ENCODE measurements at regions not wholly inside any gene's neighbourhood (a gene's known extent, or its start where the extent isn't known, plus 50 kb on each side); places are given as distances from the start of the nearest gene placed in this dataset.
"Not testable (repeated sequence)": the region's sequence is repeated elsewhere in the genome, so short reads cannot be mapped to it uniquely, and the experiment has no call there.

DNA sequence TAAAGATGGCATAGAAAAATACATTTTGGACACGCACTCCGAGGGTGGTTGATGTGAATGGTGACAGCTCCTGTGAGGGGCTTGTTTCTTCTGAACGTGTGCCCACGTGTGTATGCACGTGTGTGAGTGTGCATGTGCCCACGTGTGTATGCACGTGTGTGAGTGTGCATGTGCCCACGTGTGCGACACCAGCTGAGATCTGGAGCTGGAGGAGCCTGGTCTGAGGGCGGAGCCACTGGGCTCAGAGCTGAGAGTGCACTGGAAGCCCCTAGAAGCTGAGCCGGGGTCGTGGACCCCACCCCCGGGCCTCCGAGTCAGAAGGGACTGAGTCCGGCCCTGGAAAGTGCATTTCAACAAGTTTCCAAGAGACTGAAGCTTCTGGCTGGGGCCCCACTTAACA, 282.5 kb upstream of the IRX4 start:
- DNase-seq (ENCODE audit: low read depth in 1 of 2, low spot score in 1 of 2), result no peak

DNA sequence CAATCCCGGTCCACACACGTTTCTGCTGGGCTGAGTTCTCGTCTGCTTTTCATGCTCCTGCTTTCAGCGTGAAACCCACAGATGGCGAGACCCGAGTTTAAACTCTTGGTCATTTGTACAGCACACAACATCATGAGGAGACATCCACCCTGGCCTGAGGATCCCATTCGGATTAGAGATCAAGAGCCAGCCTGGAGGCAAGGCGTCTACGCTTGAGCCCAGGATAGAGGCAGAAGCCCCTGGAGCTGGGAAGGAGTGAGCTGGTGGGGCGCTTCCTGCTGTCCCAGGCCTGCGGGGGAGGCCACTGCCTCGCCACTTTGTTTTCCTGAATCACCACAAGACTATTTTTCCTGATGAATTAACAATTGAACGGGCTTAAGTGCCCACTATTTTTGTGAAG, 281.9 kb upstream of the IRX4 start:
- no peak for DNase-seq (ENCODE audit: low read depth in 1 of 2, low spot score in 1 of 2)

DNA sequence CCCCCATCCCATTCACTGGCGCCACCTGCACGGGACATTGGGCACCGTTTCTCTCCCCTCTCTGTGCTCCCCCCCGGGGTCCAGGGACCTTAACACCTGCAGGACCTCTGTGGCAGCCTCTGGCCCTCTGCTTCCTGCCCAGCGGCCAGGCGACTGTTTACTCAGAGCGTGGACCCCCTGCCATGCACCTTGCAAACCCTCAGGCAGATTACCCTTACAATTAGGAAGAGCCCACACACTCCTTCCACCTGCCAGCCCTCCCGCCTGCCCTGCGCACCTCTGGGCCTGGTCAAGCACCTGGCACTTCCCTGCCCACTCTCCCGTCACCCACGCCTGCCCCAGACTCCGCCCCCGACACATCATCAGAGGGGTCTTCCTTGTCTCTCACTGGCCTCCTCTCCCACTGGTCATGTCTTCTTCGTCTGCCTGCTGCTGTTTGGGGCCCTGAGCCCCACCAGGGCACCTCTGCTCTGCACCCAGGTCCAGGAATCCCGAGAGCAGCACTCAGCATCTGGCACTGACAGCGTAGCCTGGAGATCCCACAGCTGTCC, 281.3 kb upstream of the IRX4 start:
- DNase-seq (ENCODE audit: low read depth in 1 of 2, low spot score in 1 of 2), result no peak

DNA sequence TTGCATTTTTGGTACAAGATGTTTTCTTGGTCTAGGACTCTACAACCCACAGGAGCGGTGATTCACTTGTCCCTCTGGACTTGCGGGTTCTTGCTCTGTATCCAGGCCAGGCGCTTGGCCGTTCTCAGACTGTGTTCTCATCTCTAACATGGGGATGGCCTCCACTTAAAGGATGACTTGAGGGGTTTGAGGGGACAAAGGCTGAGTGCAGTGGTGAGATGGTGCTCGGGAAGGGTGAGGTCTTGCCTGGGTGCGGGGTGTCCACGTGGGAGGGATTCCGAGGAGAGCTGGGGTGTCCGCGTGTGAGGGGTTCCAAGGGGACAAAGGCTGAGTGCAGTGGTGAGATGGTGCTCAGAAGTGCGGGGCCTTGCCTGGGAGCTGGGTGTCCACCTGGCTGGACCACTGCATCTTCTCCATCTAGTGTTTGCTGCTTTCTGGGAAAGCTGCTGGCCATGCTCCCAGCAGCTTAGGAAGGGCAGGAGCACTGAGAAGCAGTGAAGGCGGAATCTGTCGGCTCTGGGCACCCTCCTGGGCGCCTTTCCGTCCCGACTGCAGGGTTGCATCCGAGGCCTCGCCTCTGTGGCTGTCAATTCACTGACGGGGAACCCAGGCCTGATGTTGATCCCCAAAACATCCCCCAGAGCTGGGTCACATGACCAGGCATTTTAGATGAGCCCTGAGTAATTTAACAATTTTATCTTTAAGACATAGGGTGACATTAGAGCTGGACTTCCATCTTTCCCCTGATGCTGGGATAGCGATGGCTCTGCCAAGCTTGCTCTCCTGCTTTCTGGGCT, 280.5 kb upstream of the IRX4 start:
- no peak for DNase-seq (ENCODE audit: low read depth in 1 of 2, low spot score in 1 of 2)

DNA sequence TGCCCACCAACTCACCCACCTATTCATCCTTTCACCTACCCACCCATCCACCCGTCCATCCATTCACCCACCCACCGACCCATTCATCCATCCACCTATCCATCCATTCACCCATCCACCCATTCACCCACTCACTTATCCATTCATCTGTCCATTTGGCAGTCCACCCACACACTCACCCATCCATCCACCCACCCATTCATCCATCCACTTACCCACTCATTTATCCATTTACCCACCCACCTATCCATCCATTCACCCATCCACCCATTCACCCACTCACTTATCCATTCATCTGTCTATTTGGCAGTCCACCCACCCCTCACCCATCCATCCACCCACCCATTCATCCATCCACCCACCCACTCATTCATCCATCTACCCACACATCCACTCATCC, 278.1 kb upstream of the IRX4 start:
- no peak for DNase-seq (ENCODE audit: low read depth in 1 of 2, low spot score in 1 of 2)

DNA sequence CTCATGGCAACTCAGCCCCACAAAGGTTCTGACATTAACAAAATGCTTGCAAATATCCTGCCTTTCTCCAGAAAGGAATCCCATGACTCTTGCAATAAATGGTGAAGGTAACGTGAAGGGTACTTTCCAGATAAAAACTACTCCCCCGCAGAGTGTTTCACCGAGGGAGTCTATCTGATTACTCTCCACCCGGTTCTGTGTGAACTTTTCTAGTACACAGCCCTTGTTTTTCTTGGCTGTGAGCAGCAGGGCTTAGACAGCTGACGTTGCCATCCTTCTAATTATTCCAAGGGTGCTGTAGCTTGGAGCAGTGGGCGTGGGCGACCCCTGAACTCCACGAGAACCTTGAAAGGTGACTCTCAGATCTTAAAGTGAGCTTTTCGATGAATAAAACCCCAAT, 276.0 kb upstream of the IRX4 start:
- DNase-seq (ENCODE audit: low read depth in 1 of 2, low spot score in 1 of 2), result no peak

DNA sequence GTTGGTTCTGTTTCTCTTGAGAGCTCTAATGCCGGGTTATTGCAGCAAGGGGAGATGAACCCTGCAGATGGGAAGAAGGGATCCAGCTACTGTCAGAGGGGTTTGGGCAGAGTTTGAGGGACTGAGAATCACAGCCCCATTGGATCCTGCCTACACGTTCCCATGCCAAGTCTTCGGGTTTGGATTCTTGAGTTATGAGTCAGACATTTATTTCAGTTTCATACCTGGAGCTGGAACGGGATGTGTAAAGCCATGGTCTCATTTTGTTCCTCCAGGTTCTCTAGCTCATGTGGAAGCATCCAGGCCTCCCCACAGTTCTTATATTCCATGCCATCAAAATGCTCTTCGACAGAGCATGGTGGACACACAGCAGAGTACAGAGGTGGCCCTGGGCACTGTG, 275.4 kb upstream of the IRX4 start:
- DNase-seq (ENCODE audit: low read depth in 1 of 2, low spot score in 1 of 2), result no peak

DNA sequence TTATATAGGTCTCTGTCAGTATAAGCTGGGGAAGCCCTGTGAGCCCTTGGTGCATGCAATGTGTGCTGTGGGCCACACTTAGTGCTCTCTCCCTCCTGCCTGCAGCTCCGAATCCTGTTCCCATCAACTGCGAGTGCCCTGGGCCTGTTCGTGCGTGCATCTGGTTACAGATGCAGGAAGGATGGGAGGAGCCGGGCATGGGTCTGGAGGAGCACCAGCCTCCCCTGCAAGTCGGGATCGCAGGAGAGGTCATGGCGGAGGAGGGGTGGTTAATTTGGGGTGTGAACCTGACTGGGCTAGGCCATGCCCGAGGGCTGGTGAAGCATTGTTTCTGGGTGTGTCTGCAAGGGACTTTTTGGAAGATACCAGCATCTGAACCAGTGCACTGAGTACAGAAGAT, 274.6 kb upstream of the IRX4 start:
- DNase-seq (ENCODE audit: low read depth in 1 of 2, low spot score in 1 of 2), result no peak

DNA sequence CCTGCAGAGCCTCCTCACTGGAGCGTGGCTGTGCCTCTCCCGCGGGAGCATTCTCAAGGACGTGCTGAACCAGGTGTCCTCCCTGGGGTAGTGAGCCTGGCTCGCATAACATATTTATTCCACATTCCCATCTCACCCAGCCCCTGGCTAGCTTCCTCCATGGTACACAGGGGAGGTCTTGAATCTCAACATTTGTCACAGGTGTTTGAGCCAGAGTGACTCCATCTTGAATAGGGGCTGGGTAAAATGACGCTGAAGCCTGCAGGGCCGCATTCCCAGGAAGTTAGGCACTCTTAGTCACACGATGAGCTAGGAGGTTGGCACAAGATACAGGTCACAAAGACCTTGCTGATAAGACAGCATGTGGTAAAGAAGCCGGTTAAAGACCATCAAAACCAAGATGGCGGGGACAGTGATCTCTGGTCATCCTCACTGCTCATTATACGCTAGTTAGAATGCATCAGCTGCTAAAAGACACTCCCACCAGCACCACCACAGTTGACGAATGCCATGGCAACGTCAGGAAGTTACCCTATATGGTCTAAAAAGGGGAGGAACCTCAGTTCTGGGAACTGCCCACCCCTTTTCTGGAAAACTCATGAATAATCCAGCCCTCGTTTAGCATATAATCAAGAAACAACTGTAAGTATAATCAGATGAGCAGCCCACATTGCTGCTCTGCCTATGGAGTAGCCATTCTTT, 273.8 kb upstream of the IRX4 start:
- DNase-seq (ENCODE audit: low read depth in 1 of 2, low spot score in 1 of 2), result no peak

DNA sequence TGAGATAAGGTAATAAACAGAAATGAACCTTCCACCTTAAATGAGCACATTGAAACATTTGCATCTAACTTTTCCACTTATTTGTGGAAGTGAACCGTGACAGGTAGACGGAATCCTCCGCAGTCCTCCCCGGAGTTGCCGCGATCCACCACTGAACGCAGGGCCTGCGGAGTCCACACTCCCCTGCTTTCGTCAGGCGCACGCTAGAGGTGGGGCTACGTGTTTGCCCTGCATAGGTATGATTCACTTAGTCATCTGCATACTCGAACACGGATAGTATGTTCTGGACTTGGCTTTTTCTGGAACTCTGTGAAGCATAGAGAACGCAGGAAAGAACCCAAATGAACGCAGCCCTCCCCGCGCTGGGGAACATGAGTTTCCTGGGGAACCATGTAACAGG, 272.8 kb upstream of the IRX4 start:
- no peak for DNase-seq (ENCODE audit: low read depth in 1 of 2, low spot score in 1 of 2)

DNA sequence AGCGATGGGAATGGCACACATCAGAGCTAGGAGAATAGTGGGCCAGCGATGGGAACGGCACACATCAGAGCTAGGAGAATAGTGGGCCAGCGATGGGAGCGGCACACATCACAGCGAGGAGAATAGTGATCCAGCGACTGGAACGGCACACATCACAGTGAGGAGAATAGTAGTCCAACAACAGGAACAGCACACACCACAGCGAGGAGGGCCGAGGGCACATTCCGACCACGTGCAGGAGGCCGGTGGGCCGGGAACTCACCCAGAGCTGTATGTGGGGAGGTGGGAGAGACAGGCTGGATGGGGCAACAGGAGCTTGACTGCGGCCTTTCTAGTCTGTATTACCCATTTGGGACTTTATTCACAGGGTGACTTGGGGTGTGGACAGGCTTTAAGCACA, 271.1 kb upstream of the IRX4 start:
- DNase-seq (ENCODE audit: low read depth in 1 of 2, low spot score in 1 of 2), result no peak

DNA sequence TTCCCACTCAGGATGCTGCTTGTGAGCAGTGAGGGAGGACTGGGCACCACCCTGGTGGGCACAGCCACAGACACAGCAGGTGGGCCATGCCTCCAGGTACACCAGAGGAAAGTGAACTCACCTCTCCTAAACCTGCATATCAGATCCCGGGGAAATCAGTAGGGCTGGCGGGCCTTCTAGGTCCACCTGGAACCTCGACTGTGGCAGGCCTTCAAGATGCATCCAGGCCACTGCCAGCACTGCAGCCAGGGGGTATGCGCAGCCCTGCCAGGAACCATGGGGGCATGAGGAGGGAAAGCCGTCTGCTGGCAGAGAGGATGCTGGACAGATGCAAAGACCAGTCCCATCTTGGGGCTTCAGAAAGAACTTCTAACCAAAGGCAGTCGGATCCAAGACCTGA, 270.6 kb upstream of the IRX4 start:
- no peak for DNase-seq (ENCODE audit: low read depth in 1 of 2, low spot score in 1 of 2)

DNA sequence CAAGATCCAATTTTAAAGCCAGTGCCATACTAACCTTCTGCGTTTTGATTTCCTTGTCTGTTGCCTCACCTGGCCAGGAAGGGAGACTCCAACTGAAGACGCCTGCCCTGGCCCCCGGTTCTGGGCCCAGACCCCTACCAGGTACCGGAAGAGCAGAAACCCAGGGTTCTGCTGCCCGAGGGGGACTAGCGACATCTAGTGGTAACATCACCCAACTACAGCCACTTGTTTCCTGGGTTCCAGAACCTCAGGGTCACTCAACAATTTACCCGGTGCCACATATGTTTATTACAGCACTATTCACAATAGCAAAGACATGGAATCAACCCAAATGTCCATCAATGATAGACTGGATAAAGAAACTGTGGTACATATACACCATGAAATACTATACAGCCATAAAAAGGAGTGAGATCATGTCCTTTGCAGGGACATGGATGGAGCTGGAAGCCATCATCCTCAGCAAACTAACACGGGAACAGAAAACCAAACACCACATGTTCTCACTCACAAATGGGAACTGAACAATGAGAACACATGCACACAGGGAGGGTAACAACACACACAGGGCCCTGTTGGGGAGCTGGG, 268.7 kb upstream of the IRX4 start:
- not testable (repeated sequence) for DNase-seq (ENCODE audit: low read depth in 1 of 2, low spot score in 1 of 2)

DNA sequence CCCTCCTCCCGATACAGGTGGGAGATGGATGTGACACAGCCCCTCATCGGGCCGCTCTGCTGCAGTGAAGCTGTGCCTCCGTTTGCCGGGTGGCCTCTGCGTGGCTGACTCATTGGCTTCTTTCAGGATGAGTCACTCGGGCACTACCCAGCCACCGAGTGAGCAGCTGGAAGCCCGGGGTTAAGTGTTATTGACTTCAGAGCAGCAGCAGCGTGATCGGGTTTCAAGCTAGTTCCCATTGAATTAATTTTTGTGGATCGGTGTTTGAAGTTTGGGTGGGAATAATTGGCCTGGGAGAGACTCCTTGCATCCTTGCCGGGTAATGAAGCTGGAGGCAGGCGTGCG, 266.4 kb upstream of the IRX4 start:
- DNase-seq (ENCODE audit: low read depth in 1 of 2, low spot score in 1 of 2), result no peak

DNA sequence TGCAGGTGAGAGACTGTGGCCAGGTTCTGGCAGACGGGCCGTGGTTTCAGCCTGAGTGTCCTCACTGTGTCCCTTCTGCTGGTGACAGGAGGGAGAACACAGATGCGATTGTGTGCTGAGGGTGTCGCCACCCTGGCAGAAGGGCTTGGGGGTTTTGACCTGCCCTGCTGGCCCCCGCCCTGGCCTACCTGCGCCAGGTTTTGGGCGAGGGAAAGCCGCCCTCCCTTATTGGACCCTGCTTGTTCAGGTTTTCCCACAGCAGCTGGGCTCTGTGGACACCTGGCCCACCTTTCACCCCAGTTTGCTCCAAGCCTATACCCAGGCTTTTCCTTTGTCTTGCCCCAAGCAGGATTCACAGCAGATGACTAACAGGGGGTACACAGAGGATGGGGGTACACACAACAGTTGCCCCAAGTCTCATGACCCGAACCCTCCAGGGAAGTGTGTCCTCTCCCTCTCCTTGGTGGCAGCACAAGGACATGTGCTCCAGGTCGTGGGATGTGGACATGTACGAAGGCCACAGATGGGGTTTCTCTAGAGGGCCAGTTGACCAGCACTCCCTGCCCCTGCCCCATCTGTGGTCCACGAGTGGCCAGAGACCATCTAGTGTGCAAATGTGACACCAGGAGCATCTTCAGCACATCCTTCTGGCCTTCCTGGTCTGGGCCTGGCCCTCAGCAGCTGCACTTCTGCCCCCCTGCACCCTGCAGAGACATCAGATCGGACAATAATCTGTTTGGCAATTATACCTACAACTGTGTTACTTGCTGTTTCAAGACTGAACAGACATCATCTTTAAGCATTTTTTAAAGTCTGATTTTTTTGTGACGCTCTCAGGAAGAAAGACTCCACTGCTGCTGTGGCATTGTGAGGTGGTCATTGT, 265.8 kb upstream of the IRX4 start:
- no peak for DNase-seq (ENCODE audit: low read depth in 1 of 2, low spot score in 1 of 2)

DNA sequence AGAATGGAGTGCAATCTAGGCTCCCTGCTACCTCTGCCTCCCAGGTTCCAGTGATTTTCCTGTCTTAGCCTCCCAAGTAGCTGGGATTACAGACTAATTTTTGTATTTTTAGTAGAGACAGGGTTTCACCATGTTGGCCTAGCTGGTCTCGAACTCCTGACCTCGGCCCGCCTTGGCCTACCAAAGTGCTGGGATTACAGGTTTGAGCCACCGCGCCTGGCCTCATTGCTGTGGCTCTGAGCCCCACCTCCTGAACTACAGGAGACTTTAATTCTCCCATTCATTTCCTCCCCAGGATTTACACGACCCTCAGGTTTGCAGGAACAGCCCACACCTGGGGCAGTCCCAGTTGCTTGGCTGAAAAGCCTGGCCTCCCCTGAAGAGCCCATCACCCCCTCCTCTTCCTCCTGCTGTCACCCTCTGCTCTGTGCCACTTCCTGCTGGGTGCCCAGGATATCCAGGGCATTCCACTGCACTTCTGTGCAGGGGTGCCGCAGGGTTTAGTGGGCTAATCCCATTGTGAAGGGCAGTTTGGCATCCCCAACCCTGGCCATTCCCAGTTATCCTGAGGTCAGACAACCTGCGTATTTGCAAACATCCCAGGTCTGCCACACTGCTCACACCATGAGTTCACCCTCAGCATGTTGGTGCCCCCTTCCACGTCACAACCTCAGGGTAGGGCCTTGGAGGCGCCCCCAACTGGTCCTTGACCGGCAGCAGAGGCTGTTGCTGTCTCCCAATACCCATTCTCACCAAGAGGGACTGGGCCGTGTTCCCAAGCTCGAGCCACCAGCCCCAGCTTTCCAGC, 265.0 kb upstream of the IRX4 start:
- no peak for DNase-seq (ENCODE audit: low read depth in 1 of 2, low spot score in 1 of 2)

DNA sequence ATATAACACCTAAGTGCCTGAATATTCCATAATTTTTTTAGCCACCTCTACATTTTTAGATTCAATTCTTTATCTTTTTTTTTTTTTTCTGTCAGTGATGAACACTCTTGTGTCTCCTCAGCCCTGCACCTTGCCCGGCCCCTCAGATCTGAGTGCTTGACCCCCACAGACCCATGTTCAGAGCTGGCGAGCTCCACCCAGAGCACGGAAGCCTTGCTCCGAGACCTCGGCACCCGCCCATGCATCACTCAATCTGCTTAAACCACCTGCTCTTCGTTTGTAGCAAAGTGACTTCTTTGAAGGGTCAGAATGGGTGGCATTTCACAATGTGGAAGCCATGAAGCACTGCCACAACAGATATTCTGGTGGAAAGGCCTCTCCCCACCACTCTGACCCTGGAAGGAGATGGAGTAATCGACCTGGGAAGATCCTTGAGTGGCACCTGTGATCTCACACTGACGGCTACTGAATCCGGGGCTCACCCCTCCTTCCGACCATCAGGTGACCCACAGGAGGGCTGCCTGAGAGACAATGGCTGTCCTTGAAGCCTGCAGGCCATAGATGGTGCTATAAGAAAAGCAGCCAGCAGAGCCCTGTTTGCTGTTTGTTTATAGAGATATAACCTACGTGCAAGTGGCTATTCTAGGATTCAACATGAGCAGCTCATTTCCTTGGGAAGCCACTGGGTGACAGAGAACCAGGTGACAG, 261.1 kb upstream of the IRX4 start:
- DNase-seq (ENCODE audit: low read depth in 1 of 2, low spot score in 1 of 2), result no peak

DNA sequence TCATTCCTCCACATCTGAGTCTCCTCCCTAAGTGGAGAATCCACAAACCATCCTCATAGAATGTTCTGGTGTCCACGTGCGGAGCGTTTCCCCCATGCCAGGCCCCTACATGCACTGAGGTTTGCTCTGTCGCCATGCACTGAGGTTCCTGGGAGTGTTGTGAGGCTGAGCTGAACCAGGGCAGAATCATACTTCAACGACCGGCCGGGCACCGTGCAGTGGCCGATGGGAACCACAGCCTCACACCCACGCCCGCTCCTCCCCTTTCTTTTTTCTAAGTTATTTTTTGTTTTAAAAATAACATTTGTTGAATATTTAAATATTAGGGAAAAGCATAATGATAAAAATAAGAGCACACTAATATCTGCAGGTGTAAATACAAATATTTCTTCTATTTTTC, 260.4 kb upstream of the IRX4 start:
- DNase-seq (ENCODE audit: low read depth in 1 of 2, low spot score in 1 of 2), result no peak

DNA sequence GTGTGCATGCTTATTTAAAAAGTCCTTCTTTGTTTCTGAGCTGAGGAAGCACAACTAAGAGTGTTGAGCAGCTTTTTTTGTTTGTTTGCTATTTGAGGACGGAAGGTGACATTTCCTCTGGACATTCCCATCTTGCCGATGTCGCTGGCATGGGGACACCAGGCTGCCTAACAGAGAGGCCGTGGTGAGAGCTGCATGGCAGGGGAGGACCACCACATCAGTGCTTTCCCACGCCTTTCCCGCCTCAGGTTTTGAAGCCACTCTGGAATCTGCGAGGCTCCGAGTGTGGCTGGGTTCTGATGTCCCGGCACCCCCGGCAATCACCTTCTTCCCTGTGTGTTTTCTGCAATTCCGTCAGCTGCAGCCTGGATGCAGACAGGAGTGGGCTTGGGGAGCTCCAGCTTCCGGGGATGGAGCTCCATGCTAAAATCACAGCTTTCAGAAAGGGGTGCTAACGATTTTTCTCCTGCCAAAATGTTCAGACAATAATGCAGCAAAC, 259.8 kb upstream of the IRX4 start:
- DNase-seq (ENCODE audit: low read depth in 1 of 2, low spot score in 1 of 2), result no peak

All from activated T-helper 1 cell treated with anti-CD3 and anti-CD28 coated beads, Interleukin-2, amount 50 U/mL, for 16 hours (primary cell).